PFSK-1 (cell line): ENCODE measurements at regions not wholly inside any gene's neighbourhood (a gene's known extent, or its start where the extent isn't known, plus 50 kb on each side); places are given as distances from the start of the nearest gene placed in this dataset.

Experiments used
- FOXP2 ChIP-seq: optimal IDR thresholded peaks from 2 replicates; pipeline ENCODE3; 2011; ENCODE audit warnings: borderline replicate concordance, control low read depth, inconsistent platforms; ENCODE audit not compliant: insufficient read depth; ENCODE audit errors: extremely low read length, extremely low read depth
- POLR2AphosphoS5 ChIP-seq: IDR thresholded peaks from 2 replicates; pipeline ENCODE4 v1.6.1; 2012; ENCODE audit warnings: low read depth, mild to moderate bottlenecking, control low read depth, low read length, moderate library complexity
- REST ChIP-seq, 2 experiments: IDR thresholded peaks; 2 replicates each; pipeline versions ENCODE4 v1.6.1 to v1.8.0; 2011 to 2012; ENCODE audit warnings: low read depth in 2 of 2, low read length in 2 of 2, control low read depth in 1 of 2, inconsistent platforms in 1 of 2, mild to moderate bottlenecking in 1 of 2, moderate library complexity in 1 of 2; ENCODE audit not compliant: insufficient read depth in 1 of 2
- SIN3A ChIP-seq: IDR thresholded peaks from 2 replicates; pipeline ENCODE4 v1.6.1; 2012; ENCODE audit warnings: mild to moderate bottlenecking, low read length, moderate library complexity, borderline replicate concordance; ENCODE audit not compliant: insufficient read depth
- TAF1 ChIP-seq: IDR thresholded peaks from 2 replicates; pipeline ENCODE4 v1.6.1; 2012; ENCODE audit warnings: low read length, control low read depth, borderline replicate concordance; ENCODE audit not compliant: insufficient read depth

GRCh38 chr1:96557336-96557735 lies 164.2 kb upstream of the PTBP2 start:
- TF ChIP-seq REST (IDR thresholded peaks at IDR 0.05; ENCODE audit: insufficient read depth in 1 of 2, low read depth in 2 of 2, low read length in 2 of 2) (no peak), POLR2AphosphoS5 (no peak), TAF1 (no peak), FOXP2 (no peak), SIN3A (no peak)

- no peak for TF ChIP-seq FOXP2
- TF ChIP-seq TAF1: no peak
- TF ChIP-seq SIN3A: no peak
- TF ChIP-seq POLR2AphosphoS5: no peak
- TF ChIP-seq REST (IDR thresholded peaks at IDR 0.05; ENCODE audit: insufficient read depth in 1 of 2, low read depth in 2 of 2, low read length in 2 of 2): no peak
These were observed 162.9 kb upstream of the PTBP2 start for GRCh38 chr1:96558635-96559034.

- TF ChIP-seq REST (IDR thresholded peaks at IDR 0.05; ENCODE audit: insufficient read depth in 1 of 2, low read depth in 2 of 2, low read length in 2 of 2): no peak
- TF ChIP-seq SIN3A: no peak
- TF ChIP-seq FOXP2: no peak
- no peak for TF ChIP-seq POLR2AphosphoS5
- TF ChIP-seq TAF1: no peak
These were observed 162.4 kb upstream of the PTBP2 start for GRCh38 chr1:96559181-96559580.

GRCh38 chr1:96559707-96560596 lies 161.6 kb upstream of the PTBP2 start:
- no peak for TF ChIP-seq FOXP2
- TF ChIP-seq REST (IDR thresholded peaks at IDR 0.05; ENCODE audit: insufficient read depth in 1 of 2, low read depth in 2 of 2, low read length in 2 of 2): no peak
- TF ChIP-seq SIN3A: no peak
- TF ChIP-seq TAF1: no peak

- TF ChIP-seq REST (IDR thresholded peaks at IDR 0.05; ENCODE audit: insufficient read depth in 1 of 2, low read depth in 2 of 2, low read length in 2 of 2) (no peak), POLR2AphosphoS5 (no peak), TAF1 (no peak), SIN3A (no peak), FOXP2 (no peak)
These were observed 159.5 kb upstream of the PTBP2 start for GRCh38 chr1:96562094-96562493.
